Mesenchymal stem cell (in vitro differentiated cells and primary cell): ENCODE measurements at regions not wholly inside any gene's neighbourhood (a gene's known extent, or its start where the extent isn't known, plus 50 kb on each side); places are given as distances from the start of the nearest gene placed in this dataset.

Source experiments
- DNase-seq: peaks from one replicate; pipeline ENCODE4 v3.0.0-alpha.2; 2013
- H2AFZ ChIP-seq: one replicate; pipeline ENCODE4 v1.6.1; 2013; ENCODE audit warnings: low read depth, mild to moderate bottlenecking, control low read depth, inconsistent platforms, low read length, moderate library complexity
- H2AK5ac ChIP-seq: 2 replicates; pipeline ENCODE4 v1.6.1; 2013; ENCODE audit warnings: low read length, moderate library complexity, mild to moderate bottlenecking, inconsistent platforms; ENCODE audit not compliant: severe bottlenecking
- H2BK120ac ChIP-seq: one replicate; pipeline ENCODE4 v1.6.1; 2013; ENCODE audit warnings: low read depth, mild to moderate bottlenecking, inconsistent platforms, low read length, moderate library complexity
- H2BK12ac ChIP-seq, 2 experiments: one replicate each; pipeline ENCODE4 v1.6.1; 2013; ENCODE audit warnings: inconsistent platforms in 2 of 2, low read length in 2 of 2, mild to moderate bottlenecking in 2 of 2, moderate library complexity in 2 of 2, control low read depth in 1 of 2
- H2BK15ac ChIP-seq: one replicate; pipeline ENCODE4 v1.6.1; 2013; ENCODE audit warnings: mild to moderate bottlenecking, low read depth, inconsistent platforms; ENCODE audit not compliant: poor library complexity, severe bottlenecking
- H2BK5ac ChIP-seq: 2 replicates; pipeline ENCODE4 v1.6.1; 2013; ENCODE audit warnings: low read depth, mild to moderate bottlenecking, low read length, control low read depth, inconsistent platforms; ENCODE audit not compliant: poor library complexity, severe bottlenecking
- H3K14ac ChIP-seq, 2 experiments: one replicate each; pipeline ENCODE4 v1.6.1; 2013; ENCODE audit warnings: inconsistent platforms in 2 of 2, low read length in 2 of 2, control low read depth in 1 of 2, mild to moderate bottlenecking in 1 of 2, moderate library complexity in 1 of 2
- H3K18ac ChIP-seq, 2 experiments: one replicate each; pipeline ENCODE4 v1.6.1; 2013; ENCODE audit warnings: inconsistent platforms in 2 of 2, low read length in 2 of 2, control low read depth in 1 of 2, low read depth in 1 of 2, mild to moderate bottlenecking in 1 of 2
- H3K23ac ChIP-seq, 2 experiments: one replicate each; pipeline ENCODE4 v1.6.1; 2013; ENCODE audit warnings: inconsistent platforms in 2 of 2, low read length in 2 of 2, mild to moderate bottlenecking in 2 of 2, moderate library complexity in 2 of 2, control low read depth in 1 of 2
- H3K27ac ChIP-seq: 2 replicates; pipeline ENCODE4 v1.5.1; 2013; ENCODE audit warnings: mild to moderate bottlenecking, moderate library complexity, low read length, control low read depth, inconsistent platforms; ENCODE audit not compliant: poor library complexity, severe bottlenecking
- H3K27me3 ChIP-seq, 2 experiments: 2 replicates each; pipeline versions ENCODE4 v1.6.1 to v1.7.0; 2013; ENCODE audit warnings: low read length in 2 of 2, mild to moderate bottlenecking in 2 of 2, moderate library complexity in 2 of 2, control low read depth in 1 of 2, inconsistent platforms in 1 of 2; ENCODE audit not compliant: control insufficient read depth in 1 of 2, insufficient read depth in 1 of 2
- H3K36me3 ChIP-seq, 2 experiments: 2 replicates each; pipeline versions ENCODE4 v1.6.1 to v1.7.0; 2013; ENCODE audit warnings: low read length in 2 of 2, control low read depth in 1 of 2, inconsistent platforms in 1 of 2, low read depth in 1 of 2, mild to moderate bottlenecking in 1 of 2; ENCODE audit not compliant: insufficient read depth in 2 of 2, control insufficient read depth in 1 of 2
- H3K4ac ChIP-seq, 2 experiments: one replicate each; pipeline ENCODE4 v1.6.1; 2013; ENCODE audit warnings: inconsistent platforms in 2 of 2, low read length in 2 of 2, mild to moderate bottlenecking in 2 of 2, moderate library complexity in 2 of 2, control low read depth in 1 of 2, low read depth in 1 of 2
- H3K4me1 ChIP-seq: 2 replicates; pipeline ENCODE4 v1.6.1; 2013; ENCODE audit warnings: low read depth, low read length, control low read depth; ENCODE audit not compliant: control insufficient read depth, insufficient read depth
- H3K4me2 ChIP-seq: 2 replicates; pipeline ENCODE4 v1.6.1; 2013; ENCODE audit warnings: low read length, mild to moderate bottlenecking, inconsistent platforms; ENCODE audit not compliant: poor library complexity, severe bottlenecking
- H3K4me3 ChIP-seq, 2 experiments: 2 replicates each; pipeline versions ENCODE4 v1.5.1 to v1.7.0; 2013; ENCODE audit warnings: low read length in 2 of 2, mild to moderate bottlenecking in 2 of 2, control low read depth in 1 of 2, low read depth in 1 of 2; ENCODE audit not compliant: insufficient read depth in 1 of 2
- H3K79me1 ChIP-seq: replicated peaks from 2 replicates; pipeline ENCODE4 v1.6.1; 2013; ENCODE audit warnings: mild to moderate bottlenecking, control low read depth, low read length, inconsistent platforms; ENCODE audit not compliant: poor library complexity, severe bottlenecking
- H3K9ac ChIP-seq: 2 replicates; pipeline ENCODE4 v1.7.0; 2013; ENCODE audit warnings: mild to moderate bottlenecking, low read length, moderate library complexity
- H3K9me3 ChIP-seq: 2 replicates; pipeline ENCODE4 v1.7.0; 2013; ENCODE audit warnings: mild to moderate bottlenecking, low read length; ENCODE audit not compliant: control insufficient read depth
- H4K8ac ChIP-seq: one replicate; pipeline ENCODE4 v1.6.1; 2013; ENCODE audit warnings: inconsistent platforms, mild to moderate bottlenecking, low read length, moderate library complexity
- H4K91ac ChIP-seq: one replicate; pipeline ENCODE4 v1.6.1; 2013; ENCODE audit warnings: mild to moderate bottlenecking, low read length, inconsistent platforms
- WGBS: methylation state at CpG from one replicate; pipeline ENCODE4 v1.1.7; 2013; ENCODE audit warnings: mixed read lengths; 5-methylcytosine and 5-hydroxymethylcytosine counted together

GRCh38 chr16:85466304-85466700 is 146.8 kb upstream of the GSE1 start:
- Histone ChIP-seq H2BK15ac (no peak overlapping the region), H2AFZ (no peak overlapping the region), H4K8ac (no peak overlapping the region), H3K14ac (peak overlapping the region in 1 of 2 experiments; percentile 55), H3K9ac (peak overlapping the region; percentile 28), H3K18ac (peak overlapping the region in 1 of 2 experiments; percentile 6), H3K4me3 (no peak overlapping the region), H3K27me3 (peaks cover 0 to 28% of the 10 kb centered on the region in 2 experiments), H2BK5ac (no peak overlapping the region), H3K9me3 (no peaks in the 10 kb centered on the region), H3K4ac (no peak overlapping the region), H2AK5ac (no peak overlapping the region), H3K27ac (no peak overlapping the region), H3K4me2 (no peak overlapping the region), H2BK120ac (no peak overlapping the region), H3K79me1 (peaks cover 19% of the 10 kb centered on the region), H3K23ac (no peak overlapping the region), H3K36me3 (no peaks in the 10 kb centered on the region), H4K91ac (no peak overlapping the region), H3K4me1 (peaks cover 39% of the 10 kb centered on the region), H2BK12ac (peak overlapping the region in 1 of 2 experiments; percentile 79)
- DNase-seq = no peak
- 95% methylated on average over 10 of the region's 10 CpGs for WGBS

- Histone ChIP-seq H4K8ac (no peak overlapping the region), H3K4me2 (no peak overlapping the region), H3K27me3 (peaks cover 0 to 27% of the 10 kb centered on the region in 2 experiments), H3K23ac (no peak overlapping the region), H2BK12ac (no peak overlapping the region), H3K9ac (no peak overlapping the region), H3K9me3 (no peaks in the 10 kb centered on the region), H2AK5ac (no peak overlapping the region), H3K14ac (no peak overlapping the region), H3K18ac (no peak overlapping the region), H3K4me1 (peaks cover 32% of the 10 kb centered on the region), H3K36me3 (no peaks in the 10 kb centered on the region), H3K4me3 (no peak overlapping the region), H3K4ac (no peak overlapping the region), H2BK120ac (no peak overlapping the region), H4K91ac (no peak overlapping the region), H3K79me1 (peaks cover 19% of the 10 kb centered on the region), H2AFZ (no peak overlapping the region), H3K27ac (no peak overlapping the region), H2BK15ac (no peak overlapping the region), H2BK5ac (no peak overlapping the region)
- WGBS = 98% methylated on average over 5 of the region's 12 CpGs
- DNase-seq = no peak
These were observed 146.1 kb upstream of the GSE1 start for GRCh38 chr16:85466989-85467388.

GRCh38 chr16:85469929-85470590 is 143.1 kb upstream of the GSE1 start:
- H3K79me1 ChIP-seq = peaks cover 21% of the 10 kb centered on the region
- no peak overlapping the region for H2BK5ac ChIP-seq
- no peak overlapping the region for H3K23ac ChIP-seq
- H4K91ac ChIP-seq = no peak overlapping the region
- H3K4me1 ChIP-seq = peaks cover 24% of the 10 kb centered on the region
- no peak overlapping the region for H2BK12ac ChIP-seq
- H3K36me3 ChIP-seq = peaks cover 0 to 5% of the 10 kb centered on the region in 2 experiments
- no peaks in the 10 kb centered on the region for H3K9me3 ChIP-seq
- no peak overlapping the region for H2AFZ ChIP-seq
- H4K8ac ChIP-seq = no peak overlapping the region
- no peak overlapping the region for H3K18ac ChIP-seq
- H3K27me3 ChIP-seq = peaks cover 0 to 34% of the 10 kb centered on the region in 2 experiments
- 87% methylated on average over 20 of the region's 20 CpGs for WGBS
- no peak overlapping the region for H3K27ac ChIP-seq
- H2BK120ac ChIP-seq = no peak overlapping the region
- no peak for DNase-seq
- H3K4me3 ChIP-seq = no peak overlapping the region
- H3K4ac ChIP-seq = no peak overlapping the region
- H3K4me2 ChIP-seq = no peak overlapping the region
- H2AK5ac ChIP-seq = no peak overlapping the region
- H2BK15ac ChIP-seq = no peak overlapping the region
- no peak overlapping the region for H3K14ac ChIP-seq
- no peak overlapping the region for H3K9ac ChIP-seq

- Histone ChIP-seq H4K8ac (no peak overlapping the region), H3K14ac (peak overlapping the region in 1 of 2 experiments; percentile 35), H3K4me1 (peaks cover 23% of the 10 kb centered on the region), H3K36me3 (peaks cover 0 to 7% of the 10 kb centered on the region in 2 experiments), H2BK5ac (no peak overlapping the region), H3K27me3 (peaks cover 0 to 34% of the 10 kb centered on the region in 2 experiments), H3K27ac (no peak overlapping the region), H4K91ac (no peak overlapping the region), H2AFZ (no peak overlapping the region), H3K4me3 (no peak overlapping the region), H3K18ac (no peak overlapping the region), H2BK120ac (no peak overlapping the region), H2BK12ac (peak overlapping the region in 1 of 2 experiments; percentile 50), H3K9ac (no peak overlapping the region), H3K23ac (no peak overlapping the region), H3K4me2 (no peak overlapping the region), H3K9me3 (no peaks in the 10 kb centered on the region), H3K79me1 (peaks cover 21% of the 10 kb centered on the region), H2BK15ac (no peak overlapping the region), H2AK5ac (no peak overlapping the region), H3K4ac (no peak overlapping the region)
- WGBS = 96% methylated on average over 13 of the region's 13 CpGs
- no peak for DNase-seq
These were observed 142.2 kb upstream of the GSE1 start for GRCh38 chr16:85470873-85471272.
